Esophagus muscularis mucosa (tissue), 4 donors: ENCODE measurements at regions not wholly inside any gene's neighbourhood (a gene's known extent, or its start where the extent isn't known, plus 50 kb on each side); places are given as distances from the start of the nearest gene placed in this dataset.

Experiments
- DNase-seq: peaks from one replicate; pipeline ENCODE4 v3.0.0-alpha.2; 2017; ENCODE audit errors: extremely low spot score
- H3K27ac ChIP-seq, 4 donors: fragments of 200-600 bp; sonication (generic); replicated peaks in 1 of 4; 1 replicate in 3 of 4; 2 replicates in 1 of 4; pipeline ENCODE4 v1.5.1; 2016 to 2019; ENCODE audit warnings: mild to moderate bottlenecking in 1 of 4
- H3K27me3 ChIP-seq, 4 donors: fragments of 200-600 bp; sonication (generic); one replicate each; pipeline versions ENCODE4 v1.5.1 to v1.6.0; 2016 to 2019
- H3K36me3 ChIP-seq, 4 donors: fragments of 200-600 bp; sonication (generic); one replicate each; pipeline ENCODE4 v1.5.1; 2016 to 2019
- H3K4me1 ChIP-seq, 4 donors: fragments of 200-600 bp; sonication (generic); one replicate each; pipeline ENCODE4 v1.5.1; 2016 to 2019
- H3K4me3 ChIP-seq, 4 donors: fragments of 200-600 bp; sonication (generic); 1 replicate in 2 of 4; 2 replicates in 2 of 4; pipeline ENCODE4 v1.5.1; 2016 to 2019; ENCODE audit warnings: mild to moderate bottlenecking in 4 of 4, moderate library complexity in 1 of 4
- H3K9me3 ChIP-seq, 4 donors: fragments of 200-600 bp; sonication (generic); 1 replicate in 3 of 4; 2 replicates in 1 of 4; pipeline ENCODE4 v1.5.1; 2016 to 2019
- EP300 ChIP-seq: sonication (generic); formaldehyde crosslinking; IDR thresholded peaks from one replicate; pipeline ENCODE4 v1.6.1; 2017; ENCODE audit warnings: antibody characterized with exemption
- POLR2A ChIP-seq: fragments of 450-650 bp; IDR thresholded peaks from one replicate; pipeline ENCODE4 v1.6.1; 2017; ENCODE audit warnings: antibody characterized with exemption, moderate library complexity, mild to moderate bottlenecking, low read depth
- POLR2AphosphoS5 ChIP-seq, 2 donors: sonication (generic); formaldehyde crosslinking; IDR thresholded peaks; one replicate each; pipeline ENCODE4 v1.6.1; 2017; ENCODE audit warnings: antibody characterized with exemption in 2 of 2
- WGBS: methylation state at CpG from one replicate; pipeline ENCODE4 v1.1.5; 2018; 5-methylcytosine and 5-hydroxymethylcytosine counted together
- intact Hi-C: fragments of 100-400 bp; cut with DNase I; formaldehyde crosslinking; loops from one replicate; pipeline ENCODE4 v1.15.1; 2023
- TF ChIP-seq, protein P1 (sequence below), 3 experiments: fragments of 200-600 bp in 2 of 3; fragments of 450-650 bp in 1 of 3; sonication (generic) in 2 of 3; IDR thresholded peaks; one replicate each; pipeline ENCODE4 v1.5.1; 2017 to 2019; ENCODE audit warnings: antibody characterized with exemption in 3 of 3, mild to moderate bottlenecking in 2 of 3, moderate library complexity in 1 of 3

DNA sequence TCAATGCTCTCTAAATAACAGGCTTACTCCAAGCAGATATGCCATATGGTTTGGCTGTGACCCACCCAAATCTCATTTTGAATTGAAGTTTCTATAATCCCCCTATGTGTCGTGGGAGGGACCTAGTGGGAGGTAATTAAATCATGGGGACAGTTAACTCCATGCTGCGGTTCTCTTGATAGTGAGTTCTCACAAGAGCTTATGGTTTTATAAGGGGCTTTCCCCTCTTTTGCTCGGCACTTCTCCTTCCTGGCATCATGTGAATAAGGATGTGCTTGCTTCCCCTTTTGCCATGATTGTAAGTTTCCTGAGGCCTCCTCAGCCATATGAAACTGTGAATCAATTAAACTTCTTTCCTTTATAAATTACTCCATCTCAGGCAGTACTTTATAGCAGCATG lies 302.7 kb upstream of the ZC3H15 start:
- Histone ChIP-seq H3K27ac (no peak overlapping the region), H3K36me3 (no peaks in the 10 kb centered on the region), H3K4me3 (no peak overlapping the region), H3K27me3 (no peaks in the 10 kb centered on the region), H3K4me1 (peaks cover 0 to 9% (median 3%) of the 10 kb centered on the region in 4 donors), H3K9me3 (no peaks in the 10 kb centered on the region)
- no peak for TF ChIP-seq POLR2A
- TF ChIP-seq POLR2AphosphoS5 (IDR thresholded peaks at IDR 0.05): no peak
- TF ChIP-seq, protein P1, sequence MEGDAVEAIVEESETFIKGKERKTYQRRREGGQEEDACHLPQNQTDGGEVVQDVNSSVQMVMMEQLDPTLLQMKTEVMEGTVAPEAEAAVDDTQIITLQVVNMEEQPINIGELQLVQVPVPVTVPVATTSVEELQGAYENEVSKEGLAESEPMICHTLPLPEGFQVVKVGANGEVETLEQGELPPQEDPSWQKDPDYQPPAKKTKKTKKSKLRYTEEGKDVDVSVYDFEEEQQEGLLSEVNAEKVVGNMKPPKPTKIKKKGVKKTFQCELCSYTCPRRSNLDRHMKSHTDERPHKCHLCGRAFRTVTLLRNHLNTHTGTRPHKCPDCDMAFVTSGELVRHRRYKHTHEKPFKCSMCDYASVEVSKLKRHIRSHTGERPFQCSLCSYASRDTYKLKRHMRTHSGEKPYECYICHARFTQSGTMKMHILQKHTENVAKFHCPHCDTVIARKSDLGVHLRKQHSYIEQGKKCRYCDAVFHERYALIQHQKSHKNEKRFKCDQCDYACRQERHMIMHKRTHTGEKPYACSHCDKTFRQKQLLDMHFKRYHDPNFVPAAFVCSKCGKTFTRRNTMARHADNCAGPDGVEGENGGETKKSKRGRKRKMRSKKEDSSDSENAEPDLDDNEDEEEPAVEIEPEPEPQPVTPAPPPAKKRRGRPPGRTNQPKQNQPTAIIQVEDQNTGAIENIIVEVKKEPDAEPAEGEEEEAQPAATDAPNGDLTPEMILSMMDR (IDR thresholded peaks at IDR 0.05): no peak
- TF ChIP-seq EP300: no peak
- DNase-seq: no peak
- intact Hi-C loops: no loop called here
- 69% methylated on average over 3 of the region's 3 CpGs for WGBS

DNA sequence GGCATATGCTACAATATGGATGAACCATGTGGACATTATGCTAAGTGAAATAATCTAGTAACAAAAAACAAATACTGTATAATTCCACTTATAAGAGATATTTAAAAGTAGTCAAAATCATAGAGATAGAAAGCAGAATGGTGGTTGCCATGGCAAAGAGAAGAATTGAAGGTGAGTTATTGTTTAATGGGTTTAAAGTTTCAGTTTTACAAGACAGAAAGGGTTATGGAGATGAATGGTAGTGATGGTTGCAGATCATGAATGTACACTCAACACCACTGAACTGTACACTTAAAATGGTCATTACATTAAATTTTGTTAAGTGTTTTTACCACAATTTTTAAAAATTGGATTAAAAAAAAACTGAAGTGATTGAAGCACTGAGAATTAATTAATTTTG lies 298.2 kb upstream of the ZC3H15 start:
- intact Hi-C loops: no loop called here
- H3K9me3 ChIP-seq: no peaks in the 10 kb centered on the region

DNA sequence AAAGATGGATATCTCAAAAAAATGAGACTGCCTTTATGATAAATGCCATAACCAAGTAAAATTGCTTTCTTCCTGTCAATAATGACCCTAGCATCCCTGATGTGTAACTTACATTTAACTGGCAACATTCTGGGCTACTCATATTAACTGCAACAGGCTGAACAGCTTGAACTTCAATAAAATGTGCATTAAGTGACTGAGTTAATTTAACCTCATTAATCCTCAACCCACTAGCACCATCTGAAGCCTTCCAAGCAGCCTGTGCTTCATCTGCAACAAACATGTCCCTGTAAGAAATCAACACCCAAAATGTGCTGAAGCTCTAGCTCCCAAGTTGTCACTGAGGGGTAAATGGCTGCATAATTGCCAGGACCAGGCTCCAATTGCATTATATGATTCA lies 296.2 kb upstream of the ZC3H15 start:
- intact Hi-C loops: no loop called here
- DNase-seq: no peak
- H3K27ac ChIP-seq: no peak overlapping the region

More for the DNA sequence above, 298.2 kb upstream of the ZC3H15 start:
- Histone ChIP-seq H3K4me1 (no peaks in the 10 kb centered on the region), H3K27ac (no peak overlapping the region), H3K27me3 (no peaks in the 10 kb centered on the region), H3K4me3 (no peak overlapping the region), H3K36me3 (no peaks in the 10 kb centered on the region)
- TF ChIP-seq POLR2A (no peak), EP300 (no peak), POLR2AphosphoS5 (IDR thresholded peaks at IDR 0.05) (no peak)
- TF ChIP-seq, protein P1 (IDR thresholded peaks at IDR 0.05): no peak
- DNase-seq: no peak

DNA sequence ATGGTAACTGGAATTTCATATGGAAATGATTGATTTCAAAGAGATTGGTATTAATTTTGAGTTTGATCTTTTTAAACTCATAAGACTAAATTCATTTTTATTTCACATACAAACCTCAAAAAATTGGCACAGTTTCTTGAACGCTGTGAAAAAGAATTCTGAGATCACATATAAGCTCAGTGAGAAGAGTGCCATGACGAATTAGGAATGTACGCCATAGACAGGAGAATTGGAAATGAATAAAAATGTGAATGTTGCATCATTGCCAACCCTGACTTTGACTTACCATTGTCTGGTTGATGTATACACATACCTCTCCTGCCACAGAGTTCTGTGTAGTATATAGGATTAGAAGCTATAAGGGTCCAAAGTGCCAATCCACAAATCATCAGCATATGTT lies 290.4 kb upstream of the ZC3H15 start:
- no peaks in the 10 kb centered on the region for H3K36me3 ChIP-seq

More for the DNA sequence above, 296.2 kb upstream of the ZC3H15 start:
- TF ChIP-seq POLR2AphosphoS5 (IDR thresholded peaks at IDR 0.05) (no peak), EP300 (no peak), POLR2A (no peak)
- TF ChIP-seq, protein P1 (IDR thresholded peaks at IDR 0.05): no peak
- H3K36me3 ChIP-seq: no peaks in the 10 kb centered on the region
- no peaks in the 10 kb centered on the region for H3K4me1 ChIP-seq
- no peaks in the 10 kb centered on the region for H3K9me3 ChIP-seq
- H3K4me3 ChIP-seq: no peak overlapping the region
- H3K27me3 ChIP-seq: no peaks in the 10 kb centered on the region

GRCh38 chr2:186197955-186198354 lies 288.1 kb upstream of the ZC3H15 start:
- 92% methylated on average over 1 of the region's 1 CpG for WGBS
- no peak for DNase-seq
- TF ChIP-seq POLR2AphosphoS5 (IDR thresholded peaks at IDR 0.05): no peak
- TF ChIP-seq, protein P1 (IDR thresholded peaks at IDR 0.05): no peak
- TF ChIP-seq EP300: no peak
- no peak for TF ChIP-seq POLR2A
- H3K27me3 ChIP-seq: no peaks in the 10 kb centered on the region
- no peaks in the 10 kb centered on the region for H3K36me3 ChIP-seq
- H3K9me3 ChIP-seq: no peaks in the 10 kb centered on the region
- H3K4me1 ChIP-seq: no peaks in the 10 kb centered on the region
- H3K27ac ChIP-seq: no peak overlapping the region
- no peak overlapping the region for H3K4me3 ChIP-seq
- intact Hi-C loops: no loop called here

More for the DNA sequence above, 290.4 kb upstream of the ZC3H15 start:
- intact Hi-C loops: no loop called here
- H3K4me1 ChIP-seq: no peaks in the 10 kb centered on the region
- H3K27ac ChIP-seq: no peak overlapping the region
- no peaks in the 10 kb centered on the region for H3K9me3 ChIP-seq
- H3K27me3 ChIP-seq: no peaks in the 10 kb centered on the region
- WGBS: 87% methylated on average over 3 of the region's 3 CpGs
- no peak for DNase-seq
- no peak overlapping the region for H3K4me3 ChIP-seq
- TF ChIP-seq POLR2AphosphoS5 (IDR thresholded peaks at IDR 0.05) (no peak), EP300 (no peak), POLR2A (no peak)
- TF ChIP-seq, protein P1 (IDR thresholded peaks at IDR 0.05): no peak
